Transverse colon (tissue), 4 donors: ENCODE measurements at regions not wholly inside any gene's neighbourhood (a gene's known extent, or its start where the extent isn't known, plus 50 kb on each side); places are given as distances from the start of the nearest gene placed in this dataset.

ENCODE experiments used
- EP300 ChIP-seq: sonication (generic); formaldehyde crosslinking; IDR thresholded peaks from one replicate; pipeline ENCODE4 v1.6.1; 2017; ENCODE audit warnings: antibody characterized with exemption, low read depth
- POLR2A ChIP-seq: fragments of 450-650 bp; IDR thresholded peaks from one replicate; pipeline ENCODE4 v1.6.1; 2016; ENCODE audit warnings: antibody characterized with exemption, mild to moderate bottlenecking, moderate library complexity
- POLR2AphosphoS5 ChIP-seq, 3 donors: sonication (generic); formaldehyde crosslinking; IDR thresholded peaks; one replicate each; pipeline ENCODE4 v1.6.1; 2016; ENCODE audit warnings: antibody characterized with exemption in 3 of 3
- TF ChIP-seq, protein P1 (sequence below), 5 experiments: fragments of 200-600 bp in 3 of 5; fragments of 450-650 bp in 2 of 5; sonication (generic) in 3 of 5; IDR thresholded peaks; 1 replicate in 2 of 5; 2 replicates in 3 of 5; pipeline ENCODE4 v1.5.1; 2016 to 2017; ENCODE audit warnings: antibody characterized with exemption in 5 of 5, inconsistent platforms in 3 of 5, mild to moderate bottlenecking in 2 of 5, moderate library complexity in 1 of 5

DNA sequence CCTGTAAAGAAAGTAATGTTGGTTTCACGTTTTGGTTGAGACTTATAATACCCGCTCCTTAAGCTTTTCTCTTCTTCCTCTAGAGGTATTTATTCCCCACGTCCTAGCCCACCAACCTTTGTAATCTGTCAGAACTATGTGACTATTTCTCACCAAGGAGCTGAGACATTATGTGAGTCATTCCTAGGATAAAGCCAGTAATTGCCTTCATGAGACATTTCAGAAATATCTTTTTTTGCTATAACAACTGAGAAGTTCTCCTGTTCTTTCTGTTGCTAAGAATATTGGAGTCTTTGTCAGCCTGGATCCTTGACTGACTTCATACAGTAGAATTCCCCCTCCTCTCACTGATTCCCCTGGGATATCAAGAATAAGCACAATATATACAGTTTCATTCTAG lies 1497.0 kb upstream of the TENM4 start:
- TF ChIP-seq, protein P1, sequence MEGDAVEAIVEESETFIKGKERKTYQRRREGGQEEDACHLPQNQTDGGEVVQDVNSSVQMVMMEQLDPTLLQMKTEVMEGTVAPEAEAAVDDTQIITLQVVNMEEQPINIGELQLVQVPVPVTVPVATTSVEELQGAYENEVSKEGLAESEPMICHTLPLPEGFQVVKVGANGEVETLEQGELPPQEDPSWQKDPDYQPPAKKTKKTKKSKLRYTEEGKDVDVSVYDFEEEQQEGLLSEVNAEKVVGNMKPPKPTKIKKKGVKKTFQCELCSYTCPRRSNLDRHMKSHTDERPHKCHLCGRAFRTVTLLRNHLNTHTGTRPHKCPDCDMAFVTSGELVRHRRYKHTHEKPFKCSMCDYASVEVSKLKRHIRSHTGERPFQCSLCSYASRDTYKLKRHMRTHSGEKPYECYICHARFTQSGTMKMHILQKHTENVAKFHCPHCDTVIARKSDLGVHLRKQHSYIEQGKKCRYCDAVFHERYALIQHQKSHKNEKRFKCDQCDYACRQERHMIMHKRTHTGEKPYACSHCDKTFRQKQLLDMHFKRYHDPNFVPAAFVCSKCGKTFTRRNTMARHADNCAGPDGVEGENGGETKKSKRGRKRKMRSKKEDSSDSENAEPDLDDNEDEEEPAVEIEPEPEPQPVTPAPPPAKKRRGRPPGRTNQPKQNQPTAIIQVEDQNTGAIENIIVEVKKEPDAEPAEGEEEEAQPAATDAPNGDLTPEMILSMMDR (IDR thresholded peaks at IDR 0.05): no peak
- TF ChIP-seq POLR2A (no peak), EP300 (no peak), POLR2AphosphoS5 (IDR thresholded peaks at IDR 0.05) (no peak)
